ENCODE measurements at regions not wholly inside any gene's neighbourhood (a gene's known extent, or its start where the extent isn't known, plus 50 kb on each side); places are given as distances from the start of the nearest gene placed in this dataset.

GRCh38 chr7:118845791-118846190 lies 621.3 kb downstream of the ANKRD7 start:
- TF ChIP-seq CTCF (IDR thresholded peaks at IDR 0.05; ENCODE audit: insufficient read depth, low read length, poor library complexity, severe bottlenecking): no peak
- TF ChIP-seq EZH2phosphoT487 (conservative IDR thresholded peaks at IDR 0.05; ENCODE audit: low read length): no peak
